ENCODE measurements at regions not wholly inside any gene's neighbourhood (a gene's known extent, or its start where the extent isn't known, plus 50 kb on each side); places are given as distances from the start of the nearest gene placed in this dataset.

- H3K27ac ChIP-seq = no peak overlapping the region
- no peaks in the 10 kb centered on the region for H3K36me3 ChIP-seq
- no peak for TF ChIP-seq CTCF (IDR thresholded peaks at IDR 0.05)
- no peak for TF ChIP-seq POLR2A (IDR thresholded peaks at IDR 0.05)
- TF ChIP-seq POLR2AphosphoS5 (IDR thresholded peaks at IDR 0.05) = no peak
- no peak for TF ChIP-seq EP300 (IDR thresholded peaks at IDR 0.05; ENCODE audit: low read depth)
- intact Hi-C loops (cut with DNase I; ENCODE audit: low total_unique reads) = no loop called here
- H3K4me1 ChIP-seq = no peaks in the 10 kb centered on the region
- H3K4me3 ChIP-seq = no peak overlapping the region
- no peak for DNase-seq
- in situ Hi-C loops (cut with MboI; ENCODE audit: low pct_ligation_motif_present in 1 of 4, low pct_unique_long_range_greater_than_20kb in 1 of 4, low sequenced_read_pairs in 3 of 4) = no loop called here
- WGBS, 2 donors (ENCODE audit: low coverage in 1 of 2) = 67 to 71% methylated on average over 1 of the region's 1 CpG
- H3K9me3 ChIP-seq = no peaks in the 10 kb centered on the region
- H3K27me3 ChIP-seq = no peaks in the 10 kb centered on the region
Measured at GRCh38 chr13:69633044-69633443, 474.6 kb upstream of the ATXN8OS start.

- Histone ChIP-seq H3K9me3 (no peaks in the 10 kb centered on the region), H3K4me3 (no peak overlapping the region), H3K27ac (no peak overlapping the region), H3K4me1 (no peaks in the 10 kb centered on the region), H3K27me3 (no peaks in the 10 kb centered on the region), H3K36me3 (no peaks in the 10 kb centered on the region)
- no peak for DNase-seq
- TF ChIP-seq POLR2A (IDR thresholded peaks at IDR 0.05) (no peak), EP300 (IDR thresholded peaks at IDR 0.05; ENCODE audit: low read depth) (no peak), POLR2AphosphoS5 (IDR thresholded peaks at IDR 0.05) (no peak), CTCF (IDR thresholded peaks at IDR 0.05) (no peak)
- in situ Hi-C loops (cut with MboI; ENCODE audit: low pct_ligation_motif_present in 1 of 4, low pct_unique_long_range_greater_than_20kb in 1 of 4, low sequenced_read_pairs in 3 of 4) = no loop called here
- intact Hi-C loops (cut with DNase I; ENCODE audit: low total_unique reads) = no loop called here
Measured at GRCh38 chr13:69623973-69624372, 483.7 kb upstream of the ATXN8OS start.

DNA sequence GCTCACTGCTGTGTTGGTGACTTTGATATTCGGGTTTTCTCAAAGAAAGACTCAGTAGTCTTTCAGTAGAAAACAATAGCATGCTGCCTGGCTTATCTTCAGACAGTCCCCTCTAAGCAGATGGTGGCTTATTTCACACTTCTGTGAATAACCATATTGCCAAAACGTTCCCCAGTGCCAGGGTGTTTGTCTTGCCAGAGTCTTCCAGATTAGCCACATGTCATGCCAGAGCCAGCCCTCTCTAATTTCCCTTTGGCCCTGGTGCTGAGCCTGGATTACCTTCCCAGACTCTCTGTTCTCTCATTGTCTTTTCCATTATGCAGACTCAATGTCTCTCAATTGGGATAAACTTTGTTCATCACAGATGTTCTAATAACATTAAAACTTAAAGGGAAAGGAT lies 488.0 kb upstream of the ATXN8OS start:
- H3K27ac ChIP-seq = no peak overlapping the region
- H3K9me3 ChIP-seq = no peaks in the 10 kb centered on the region
- no peaks in the 10 kb centered on the region for H3K36me3 ChIP-seq
- no peak overlapping the region for H3K4me3 ChIP-seq
- H3K27me3 ChIP-seq = no peaks in the 10 kb centered on the region
- intact Hi-C loops (cut with DNase I; ENCODE audit: low total_unique reads) (no loop called here), in situ Hi-C loops (cut with MboI; ENCODE audit: low pct_ligation_motif_present in 1 of 4, low pct_unique_long_range_greater_than_20kb in 1 of 4, low sequenced_read_pairs in 3 of 4) (no loop called here)
- H3K4me1 ChIP-seq = no peaks in the 10 kb centered on the region
- DNase-seq = no peak
- WGBS, 2 donors (ENCODE audit: low coverage in 1 of 2) = 47 to 64% methylated on average over 1 to 2 of the region's 2 CpGs
- no peak for TF ChIP-seq EP300 (IDR thresholded peaks at IDR 0.05; ENCODE audit: low read depth)
- TF ChIP-seq CTCF (IDR thresholded peaks at IDR 0.05) = no peak
- TF ChIP-seq POLR2A (IDR thresholded peaks at IDR 0.05) = no peak

DNA sequence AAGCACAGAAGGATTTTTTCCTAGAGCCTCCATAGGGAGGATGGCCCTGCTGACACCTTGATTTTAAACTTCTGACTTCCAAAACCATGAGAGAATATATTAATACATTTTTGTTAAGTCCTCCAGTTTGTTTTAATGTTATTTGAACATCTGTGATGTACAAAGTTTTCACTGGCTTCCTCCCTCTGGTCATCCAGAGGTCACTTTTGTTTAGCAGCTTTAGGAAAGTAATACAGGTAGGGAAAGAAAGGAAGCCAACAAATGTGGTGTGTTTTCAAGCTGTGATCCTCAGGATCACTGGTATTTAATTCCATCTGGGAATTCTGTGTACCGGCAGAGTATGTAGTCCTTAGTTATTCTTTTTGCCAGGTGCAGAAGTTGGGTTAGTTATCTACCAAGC lies 488.8 kb upstream of the ATXN8OS start:
- intact Hi-C loops (cut with DNase I; ENCODE audit: low total_unique reads) (no loop called here), in situ Hi-C loops (cut with MboI; ENCODE audit: low pct_ligation_motif_present in 1 of 4, low pct_unique_long_range_greater_than_20kb in 1 of 4, low sequenced_read_pairs in 3 of 4) (no loop called here)
- Histone ChIP-seq H3K27ac (no peak overlapping the region), H3K27me3 (no peaks in the 10 kb centered on the region), H3K4me3 (no peak overlapping the region), H3K36me3 (no peaks in the 10 kb centered on the region), H3K4me1 (no peaks in the 10 kb centered on the region), H3K9me3 (no peaks in the 10 kb centered on the region)
- DNase-seq = no peak
- WGBS, 2 donors (ENCODE audit: low coverage in 1 of 2) = 90 to 93% methylated on average over 1 of the region's 1 CpG
- TF ChIP-seq POLR2AphosphoS5 (IDR thresholded peaks at IDR 0.05) = no peak
- TF ChIP-seq POLR2A (IDR thresholded peaks at IDR 0.05) = no peak
- no peak for TF ChIP-seq EP300 (IDR thresholded peaks at IDR 0.05; ENCODE audit: low read depth)
- no peak for TF ChIP-seq CTCF (IDR thresholded peaks at IDR 0.05)

All from transverse colon (tissue), 4 donors.